CD4-positive, alpha-beta memory T cell (primary cell): ENCODE measurements at regions not wholly inside any gene's neighbourhood (a gene's known extent, or its start where the extent isn't known, plus 50 kb on each side); places are given as distances from the start of the nearest gene placed in this dataset.
A peak's percentile ranks its signal among the peaks of the same experiment; 100 is the strongest.

Experiments used
- CTCF ChIA-PET: fragments of 350-600 bp; sonication (Branson Sonifier 250); formaldehyde crosslinking; loops from one replicate; lab custom pipeline; 2021; ENCODE audit warnings: inconsistent platforms; ENCODE audit not compliant: partially characterized antibody; lab: Charles Lee
- POLR2A ChIA-PET: fragments of 350-600 bp; sonication (Branson Sonifier 250); formaldehyde crosslinking; loops from one replicate; lab custom pipeline; 2021; ENCODE audit not compliant: partially characterized antibody; lab: Charles Lee
- DNase-seq, 5 donors: peaks; one replicate each; pipeline versions ENCODE4 v3.0.0 to v3.0.0-alpha.2; 2020 to 2022; ENCODE audit warnings: mixed read lengths in 1 of 5
- H3K27ac ChIP-seq: one replicate; pipeline ENCODE4 v1.7.0; 2013; ENCODE audit warnings: low read depth, low read length
- H3K27me3 ChIP-seq: 2 replicates; pipeline ENCODE4 v1.7.0; 2013; ENCODE audit warnings: mild to moderate bottlenecking, low read length, moderate library complexity; ENCODE audit not compliant: insufficient read depth
- H3K36me3 ChIP-seq: 2 replicates; pipeline ENCODE4 v1.7.0; 2013; ENCODE audit warnings: mild to moderate bottlenecking, low read length, moderate library complexity; ENCODE audit not compliant: insufficient read depth
- H3K4me1 ChIP-seq: 2 replicates; pipeline ENCODE4 v1.7.0; 2013; ENCODE audit warnings: mild to moderate bottlenecking, low read length, moderate library complexity; ENCODE audit not compliant: insufficient read depth
- H3K4me3 ChIP-seq, 2 donors: one replicate each; pipeline ENCODE4 v1.7.0; 2013; ENCODE audit warnings: low read length in 2 of 2, mild to moderate bottlenecking in 1 of 2
- H3K9me3 ChIP-seq, 2 donors: one replicate each; pipeline ENCODE4 v1.7.0; 2013; ENCODE audit warnings: low read length in 2 of 2, control low read depth in 1 of 2; ENCODE audit not compliant: control insufficient read depth in 1 of 2
- H3K27ac Mint-ChIP-seq, 7 donors: one replicate each; pipeline ENCODE4 v1.8.0; 2020 to 2021; ENCODE audit warnings: mixed read lengths in 7 of 7, mild to moderate bottlenecking in 6 of 7, inconsistent platforms in 3 of 7, moderate library complexity in 3 of 7
- H3K27me3 Mint-ChIP-seq, 2 donors: one replicate each; pipeline ENCODE4 v1.8.0; 2020 to 2021; ENCODE audit warnings: mixed read lengths in 2 of 2
- H3K36me3 Mint-ChIP-seq, 2 donors: one replicate each; pipeline ENCODE4 v1.8.0; 2020 to 2021; ENCODE audit warnings: mixed read lengths in 2 of 2, inconsistent platforms in 1 of 2, mild to moderate bottlenecking in 1 of 2
- H3K4me1 Mint-ChIP-seq, 4 donors: one replicate each; pipeline ENCODE4 v1.8.0; 2020 to 2021; ENCODE audit warnings: mixed read lengths in 4 of 4, mild to moderate bottlenecking in 1 of 4
- H3K4me3 Mint-ChIP-seq, 8 donors: one replicate each; pipeline ENCODE4 v1.8.0; 2020 to 2021; ENCODE audit warnings: mixed read lengths in 8 of 8, mild to moderate bottlenecking in 7 of 8, moderate library complexity in 6 of 8, inconsistent platforms in 3 of 8
- H3K9me3 Mint-ChIP-seq, 8 donors: one replicate each; pipeline ENCODE4 v1.8.0; 2020 to 2021; ENCODE audit warnings: mixed read lengths in 8 of 8, mild to moderate bottlenecking in 5 of 8, inconsistent platforms in 3 of 8, moderate library complexity in 1 of 8
- intact Hi-C: fragments of 100-400 bp; cut with micrococcal nuclease; formaldehyde crosslinking; loops from one replicate; pipeline ENCODE4 v1.15.1; 2023

GRCh38 chr5:2860101-2860500 lies 108.6 kb upstream of the IRX2 start:
- ChIA-PET CTCF (no interaction called here), POLR2A (no interaction called here)
- no peaks in the 10 kb centered on the region for H3K36me3 Mint-ChIP-seq
- no peaks in the 10 kb centered on the region for H3K27me3 Mint-ChIP-seq
- Histone ChIP-seq H3K27me3 (no peaks in the 10 kb centered on the region), H3K9me3 (no peaks in the 10 kb centered on the region), H3K27ac (no peak overlapping the region), H3K4me1 (no peaks in the 10 kb centered on the region), H3K4me3 (no peak overlapping the region), H3K36me3 (no peaks in the 10 kb centered on the region)
- peaks cover 0 to 9% (median 3%) of the 10 kb centered on the region in 8 donors for H3K9me3 Mint-ChIP-seq
- H3K4me1 Mint-ChIP-seq = no peaks in the 10 kb centered on the region
- H3K4me3 Mint-ChIP-seq = no peak overlapping the region
- no peak for DNase-seq
- no peak overlapping the region for H3K27ac Mint-ChIP-seq
- intact Hi-C loops = no loop called here

DNA sequence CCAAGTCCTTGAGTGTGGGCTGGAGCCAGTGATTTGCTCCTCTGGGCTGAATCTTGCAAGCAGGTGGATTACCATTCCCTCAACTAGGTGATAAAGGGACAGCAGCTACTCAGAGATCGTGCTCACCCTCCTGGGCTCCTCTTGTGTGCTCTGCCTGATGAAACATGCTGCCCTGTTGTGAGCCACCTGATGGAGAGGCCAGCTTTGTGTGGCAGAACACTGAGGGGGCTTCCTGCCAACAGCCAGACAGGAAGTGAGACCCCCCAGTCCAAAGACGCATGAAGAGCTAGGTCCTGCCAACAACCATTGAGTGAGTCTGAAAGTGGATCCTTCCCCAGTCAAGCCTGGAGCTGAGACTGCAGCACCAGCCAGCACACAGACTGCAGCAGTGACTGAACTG lies 106.4 kb upstream of the IRX2 start:
- Mint-ChIP-seq H3K4me3 (no peak overlapping the region), H3K27ac (no peak overlapping the region), H3K4me1 (no peaks in the 10 kb centered on the region), H3K9me3 (peaks cover 0 to 5% (median 3%) of the 10 kb centered on the region in 8 donors), H3K27me3 (no peaks in the 10 kb centered on the region), H3K36me3 (no peaks in the 10 kb centered on the region)
- ChIA-PET POLR2A (no interaction called here), CTCF (no interaction called here)
- Histone ChIP-seq H3K9me3 (no peaks in the 10 kb centered on the region), H3K36me3 (no peaks in the 10 kb centered on the region), H3K4me3 (no peak overlapping the region), H3K27me3 (no peaks in the 10 kb centered on the region), H3K27ac (no peak overlapping the region), H3K4me1 (no peaks in the 10 kb centered on the region)
- intact Hi-C loops = no loop called here
- DNase-seq = peak in 1 of 5 donors; percentile 0

- Histone ChIP-seq H3K4me3 (no peak overlapping the region), H3K27me3 (no peaks in the 10 kb centered on the region), H3K27ac (no peak overlapping the region), H3K9me3 (no peaks in the 10 kb centered on the region), H3K4me1 (no peaks in the 10 kb centered on the region), H3K36me3 (no peaks in the 10 kb centered on the region)
- Mint-ChIP-seq H3K4me1 (no peaks in the 10 kb centered on the region), H3K4me3 (no peak overlapping the region), H3K9me3 (peaks cover 0 to 5% (median 4%) of the 10 kb centered on the region in 8 donors), H3K27me3 (no peaks in the 10 kb centered on the region), H3K27ac (peak overlapping the region in 1 of 7 donors; percentile 22), H3K36me3 (no peaks in the 10 kb centered on the region)
- CTCF ChIA-PET = no interaction called here
- POLR2A ChIA-PET = no interaction called here
- DNase-seq = no peak
- intact Hi-C loops = no loop called here
Observed at GRCh38 chr5:2856206-2856605, 104.7 kb upstream of the IRX2 start.

DNA sequence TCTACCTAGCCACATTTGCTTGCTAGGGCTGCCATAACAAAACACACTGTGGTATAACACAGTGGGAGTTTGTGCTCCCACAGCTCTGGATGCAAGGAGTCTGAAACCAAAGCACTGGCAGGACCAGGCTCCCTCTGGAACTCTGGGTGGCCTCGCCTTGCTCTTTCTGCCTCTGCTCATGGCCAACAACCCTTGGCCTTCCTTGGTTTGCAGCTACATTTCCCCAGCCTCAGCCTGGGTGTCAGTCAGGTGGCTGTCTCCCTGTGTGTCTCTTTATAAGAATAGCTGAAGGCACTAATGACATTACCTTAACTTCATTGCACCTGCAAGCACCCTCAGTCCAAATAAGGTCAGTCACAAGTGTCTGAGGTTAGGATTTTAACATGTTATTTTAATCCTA lies 101.0 kb upstream of the IRX2 start:
- no peaks in the 10 kb centered on the region for H3K4me1 Mint-ChIP-seq
- CTCF ChIA-PET = no interaction called here
- no peak overlapping the region for H3K4me3 ChIP-seq

GRCh38 chr5:2851895-2852294 lies 100.4 kb upstream of the IRX2 start:
- ChIA-PET CTCF (no interaction called here), POLR2A (no interaction called here)
- H3K4me3 Mint-ChIP-seq = no peak overlapping the region
- Histone ChIP-seq H3K27me3 (no peaks in the 10 kb centered on the region), H3K9me3 (no peaks in the 10 kb centered on the region), H3K4me3 (no peak overlapping the region), H3K36me3 (no peaks in the 10 kb centered on the region), H3K27ac (no peak overlapping the region), H3K4me1 (no peaks in the 10 kb centered on the region)
- no peaks in the 10 kb centered on the region for H3K4me1 Mint-ChIP-seq
- H3K9me3 Mint-ChIP-seq = peaks cover 0 to 5% (median 3%) of the 10 kb centered on the region in 8 donors
- H3K27me3 Mint-ChIP-seq = no peaks in the 10 kb centered on the region
- intact Hi-C loops = no loop called here
- H3K36me3 Mint-ChIP-seq = no peaks in the 10 kb centered on the region
- DNase-seq = no peak
- H3K27ac Mint-ChIP-seq = no peak overlapping the region

More for the DNA sequence above, 101.0 kb upstream of the IRX2 start:
- POLR2A ChIA-PET = no interaction called here
- H3K36me3 Mint-ChIP-seq = no peaks in the 10 kb centered on the region
- Histone ChIP-seq H3K36me3 (no peaks in the 10 kb centered on the region), H3K9me3 (no peaks in the 10 kb centered on the region), H3K4me1 (no peaks in the 10 kb centered on the region), H3K27me3 (no peaks in the 10 kb centered on the region), H3K27ac (no peak overlapping the region)
- H3K27me3 Mint-ChIP-seq = no peaks in the 10 kb centered on the region
- H3K27ac Mint-ChIP-seq = no peak overlapping the region
- intact Hi-C loops = no loop called here
- H3K9me3 Mint-ChIP-seq = peaks cover 0 to 5% (median 3%) of the 10 kb centered on the region in 8 donors
- no peak for DNase-seq
- no peak overlapping the region for H3K4me3 Mint-ChIP-seq

DNA sequence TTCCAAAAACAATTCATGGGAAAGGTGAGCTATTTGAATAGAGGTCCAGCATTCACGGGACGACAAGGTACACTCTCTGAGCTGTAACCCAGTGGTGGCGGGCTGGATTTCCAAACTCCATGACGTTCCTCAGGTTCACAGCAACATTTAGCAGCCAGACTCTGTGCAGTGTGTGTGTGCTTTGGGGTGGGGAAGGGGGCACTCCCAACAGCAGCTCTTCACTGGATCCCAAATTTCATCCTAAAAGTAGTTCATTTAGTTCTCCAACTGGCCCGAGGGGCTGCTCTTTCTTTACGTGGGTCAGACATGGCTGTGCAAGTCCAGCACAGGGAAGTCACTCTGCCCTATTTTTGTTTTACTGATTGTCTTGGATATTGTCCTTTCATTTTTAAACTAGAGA lies 98.0 kb upstream of the IRX2 start:
- Mint-ChIP-seq H3K36me3 (no peaks in the 10 kb centered on the region), H3K4me3 (no peak overlapping the region), H3K27ac (no peak overlapping the region), H3K9me3 (peaks cover 0 to 10% (median 2%) of the 10 kb centered on the region in 8 donors), H3K4me1 (no peaks in the 10 kb centered on the region), H3K27me3 (no peaks in the 10 kb centered on the region)
- no peak overlapping the region for H3K4me3 ChIP-seq
- no peaks in the 10 kb centered on the region for H3K9me3 ChIP-seq
- DNase-seq = no peak
- ChIA-PET CTCF (no interaction called here), POLR2A (no interaction called here)
- H3K27ac ChIP-seq = no peak overlapping the region
- no peaks in the 10 kb centered on the region for H3K4me1 ChIP-seq
- H3K27me3 ChIP-seq = no peaks in the 10 kb centered on the region
- H3K36me3 ChIP-seq = no peaks in the 10 kb centered on the region
- intact Hi-C loops = no loop called here

- no peak for DNase-seq
- no peaks in the 10 kb centered on the region for H3K36me3 ChIP-seq
- ChIA-PET POLR2A (no interaction called here), CTCF (no interaction called here)
- Mint-ChIP-seq H3K36me3 (no peaks in the 10 kb centered on the region), H3K9me3 (peaks cover 0 to 10% (median 2%) of the 10 kb centered on the region in 8 donors), H3K27me3 (no peaks in the 10 kb centered on the region), H3K27ac (no peak overlapping the region), H3K4me1 (no peaks in the 10 kb centered on the region), H3K4me3 (no peak overlapping the region)
- intact Hi-C loops = no loop called here
- H3K9me3 ChIP-seq = no peaks in the 10 kb centered on the region
- no peaks in the 10 kb centered on the region for H3K27me3 ChIP-seq
- no peak overlapping the region for H3K4me3 ChIP-seq
- H3K4me1 ChIP-seq = no peaks in the 10 kb centered on the region
- no peak overlapping the region for H3K27ac ChIP-seq
Observed at GRCh38 chr5:2848619-2849018, 97.1 kb upstream of the IRX2 start.

- Mint-ChIP-seq H3K27me3 (no peaks in the 10 kb centered on the region), H3K9me3 (peaks cover 0 to 10% (median 2%) of the 10 kb centered on the region in 8 donors), H3K36me3 (no peaks in the 10 kb centered on the region), H3K4me1 (no peaks in the 10 kb centered on the region), H3K4me3 (no peak overlapping the region), H3K27ac (no peak overlapping the region)
- Histone ChIP-seq H3K36me3 (no peaks in the 10 kb centered on the region), H3K4me1 (no peaks in the 10 kb centered on the region), H3K4me3 (no peak overlapping the region), H3K27me3 (no peaks in the 10 kb centered on the region), H3K27ac (no peak overlapping the region), H3K9me3 (no peaks in the 10 kb centered on the region)
- ChIA-PET POLR2A (no interaction called here), CTCF (no interaction called here)
- DNase-seq = no peak
- intact Hi-C loops = no loop called here
Observed at GRCh38 chr5:2847608-2848007, 96.1 kb upstream of the IRX2 start.
